Panc1 (cell line): ENCODE measurements at regions not wholly inside any gene's neighbourhood (a gene's known extent, or its start where the extent isn't known, plus 50 kb on each side); places are given as distances from the start of the nearest gene placed in this dataset.

Experiments used
- ATAC-seq: fragments of 200-7000 bp; cut with Tn5 transposase; 2 replicates; pipeline ENCODE4 v1.9.1; 2020; ENCODE audit warnings: mild to moderate bottlenecking, moderate library complexity
- BruUV-seq: library from RNA; stranded (reverse); fragments of 400-500 nt; replicated peaks from 2 replicates; lab custom pipeline; 2021; lab: Mats Ljungman, UMichigan
- CTCF ChIA-PET: fragments of 300-600 bp; sonication (Branson Sonifier 250); formaldehyde crosslinking; loops from one replicate; lab custom pipeline; 2022; ENCODE audit warnings: antibody characterized with exemption; lab: Charles Lee
- POLR2A ChIA-PET: fragments of 300-600 bp; sonication (Branson Sonifier 250); formaldehyde crosslinking; loops from one replicate; lab custom pipeline; 2022; ENCODE audit warnings: antibody characterized with exemption; lab: Charles Lee
- DNase-seq: peaks from one replicate; pipeline ENCODE4 v3.0.0-alpha.2; 2010; ENCODE audit warnings: low read depth, low spot score
- H3K27ac ChIP-seq: 2 replicates; pipeline ENCODE4 v1.5.1; 2011; ENCODE audit warnings: mild to moderate bottlenecking, low read length, inconsistent platforms
- H3K27me3 ChIP-seq: fragments of 200-500 bp; sonication (Bioruptor generic); 2 replicates; pipeline ENCODE4 v1.6.0; 2014; ENCODE audit warnings: low read length, inconsistent platforms; ENCODE audit not compliant: control insufficient read depth, insufficient read depth
- H3K36me3 ChIP-seq: fragments of 200-500 bp; sonication (Bioruptor generic); 2 replicates; pipeline ENCODE4 v1.5.1; 2014; ENCODE audit warnings: inconsistent platforms, mild to moderate bottlenecking, low read length, moderate library complexity; ENCODE audit not compliant: control insufficient read depth, insufficient read depth
- H3K4me1 ChIP-seq: 2 replicates; pipeline ENCODE4 v1.5.1; 2011; ENCODE audit warnings: inconsistent platforms, mild to moderate bottlenecking, low read length, moderate library complexity; ENCODE audit not compliant: control insufficient read depth, insufficient read depth
- H3K4me3 ChIP-seq, 2 experiments: 2 replicates each; pipeline ENCODE4 v1.5.1; 2011 to 2012; ENCODE audit warnings: low read depth in 2 of 2, low read length in 2 of 2, mild to moderate bottlenecking in 2 of 2, inconsistent platforms in 1 of 2, moderate library complexity in 1 of 2
- H3K9me3 ChIP-seq: fragments of 200-500 bp; sonication (Bioruptor generic); 2 replicates; pipeline ENCODE4 v1.5.1; 2014; ENCODE audit warnings: low read depth, mild to moderate bottlenecking, inconsistent platforms, low read length, moderate library complexity; ENCODE audit not compliant: control insufficient read depth, insufficient read depth
- CTCF ChIP-seq: fragments of 450-650 bp; IDR thresholded peaks from 2 replicates; pipeline ENCODE4 v1.5.1; 2017; ENCODE audit warnings: mild to moderate bottlenecking
- POLR2AphosphoS5 ChIP-seq: IDR thresholded peaks from 2 replicates; pipeline ENCODE4 v1.6.1; 2012; ENCODE audit warnings: mild to moderate bottlenecking, low read depth, low read length, moderate library complexity
- SIN3A ChIP-seq: IDR thresholded peaks from 2 replicates; pipeline ENCODE4 v1.6.1; 2012; ENCODE audit warnings: low read depth, mild to moderate bottlenecking, low read length, moderate library complexity, borderline replicate concordance; ENCODE audit not compliant: insufficient read depth
- TCF7L2 ChIP-seq: IDR thresholded peaks from 2 replicates; pipeline ENCODE4 v1.6.1; 2011; ENCODE audit warnings: mild to moderate bottlenecking, low read depth, low read length, inconsistent platforms
- in situ Hi-C: cut with HindIII; loops from 2 replicates; pipeline ENCODE4 v1.10.0; 2016; ENCODE audit warnings: low sequenced_read_pairs, low pct_unique_long_range_greater_than_20kb
- intact Hi-C: fragments of 100-400 bp; cut with micrococcal nuclease; formaldehyde crosslinking; loops from one replicate; pipeline ENCODE4 v1.10.0; 2022; ENCODE audit not compliant: unreplicated experiment
- TF ChIP-seq, protein P1 (sequence below), 2 experiments: IDR thresholded peaks; 2 replicates each; pipeline ENCODE4 v1.6.1; 2011 to 2012; ENCODE audit warnings: low read depth in 2 of 2, control low read depth in 1 of 2, low read length in 1 of 2, mild to moderate bottlenecking in 1 of 2, moderate library complexity in 1 of 2; ENCODE audit not compliant: insufficient read depth in 1 of 2

GRCh38 chr13:44191103-44191502, 182.5 kb upstream of the SERP2 start:
- Histone ChIP-seq H3K9me3 (no peaks in the 10 kb centered on the region), H3K27me3 (no peaks in the 10 kb centered on the region), H3K4me1 (no peaks in the 10 kb centered on the region), H3K4me3 (no peak overlapping the region), H3K36me3 (no peaks in the 10 kb centered on the region), H3K27ac (no peak overlapping the region)
- DNase-seq (no peak), ATAC-seq (no peak)
- in situ Hi-C loops (no loop called here), intact Hi-C loops (no loop called here)
- no TSS peak for BruUV-seq
- ChIA-PET POLR2A (interaction anchor here (0.6 kb wide), 1 partner anchor 244 kb away, joined by 3 read pairs; no protein-coding TSS in a partner anchor), CTCF (no interaction called here)
- TF ChIP-seq TCF7L2 (no peak), SIN3A (no peak), POLR2AphosphoS5 (no peak), CTCF (no peak)
- TF ChIP-seq, protein P1, sequence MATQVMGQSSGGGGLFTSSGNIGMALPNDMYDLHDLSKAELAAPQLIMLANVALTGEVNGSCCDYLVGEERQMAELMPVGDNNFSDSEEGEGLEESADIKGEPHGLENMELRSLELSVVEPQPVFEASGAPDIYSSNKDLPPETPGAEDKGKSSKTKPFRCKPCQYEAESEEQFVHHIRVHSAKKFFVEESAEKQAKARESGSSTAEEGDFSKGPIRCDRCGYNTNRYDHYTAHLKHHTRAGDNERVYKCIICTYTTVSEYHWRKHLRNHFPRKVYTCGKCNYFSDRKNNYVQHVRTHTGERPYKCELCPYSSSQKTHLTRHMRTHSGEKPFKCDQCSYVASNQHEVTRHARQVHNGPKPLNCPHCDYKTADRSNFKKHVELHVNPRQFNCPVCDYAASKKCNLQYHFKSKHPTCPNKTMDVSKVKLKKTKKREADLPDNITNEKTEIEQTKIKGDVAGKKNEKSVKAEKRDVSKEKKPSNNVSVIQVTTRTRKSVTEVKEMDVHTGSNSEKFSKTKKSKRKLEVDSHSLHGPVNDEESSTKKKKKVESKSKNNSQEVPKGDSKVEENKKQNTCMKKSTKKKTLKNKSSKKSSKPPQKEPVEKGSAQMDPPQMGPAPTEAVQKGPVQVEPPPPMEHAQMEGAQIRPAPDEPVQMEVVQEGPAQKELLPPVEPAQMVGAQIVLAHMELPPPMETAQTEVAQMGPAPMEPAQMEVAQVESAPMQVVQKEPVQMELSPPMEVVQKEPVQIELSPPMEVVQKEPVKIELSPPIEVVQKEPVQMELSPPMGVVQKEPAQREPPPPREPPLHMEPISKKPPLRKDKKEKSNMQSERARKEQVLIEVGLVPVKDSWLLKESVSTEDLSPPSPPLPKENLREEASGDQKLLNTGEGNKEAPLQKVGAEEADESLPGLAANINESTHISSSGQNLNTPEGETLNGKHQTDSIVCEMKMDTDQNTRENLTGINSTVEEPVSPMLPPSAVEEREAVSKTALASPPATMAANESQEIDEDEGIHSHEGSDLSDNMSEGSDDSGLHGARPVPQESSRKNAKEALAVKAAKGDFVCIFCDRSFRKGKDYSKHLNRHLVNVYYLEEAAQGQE (IDR thresholded peaks at IDR 0.05; ENCODE audit: insufficient read depth in 1 of 2, low read depth in 2 of 2, low read length in 1 of 2), result no peak

GRCh38 chr13:44191504-44192171, 182.0 kb upstream of the SERP2 start:
- Histone ChIP-seq H3K27me3 (no peaks in the 10 kb centered on the region), H3K9me3 (no peaks in the 10 kb centered on the region), H3K4me1 (no peaks in the 10 kb centered on the region), H3K4me3 (no peak overlapping the region), H3K36me3 (no peaks in the 10 kb centered on the region), H3K27ac (no peak overlapping the region)
- intact Hi-C loops, result no loop called here
- ChIA-PET CTCF (interaction anchor here (0.5 kb wide), 1 partner anchor 47 kb away, joined by 3 read pairs; no protein-coding TSS in a partner anchor), POLR2A (interaction anchor here (0.6 kb wide), 1 partner anchor 243 kb away, joined by 3 read pairs; no protein-coding TSS in a partner anchor)
- TF ChIP-seq, protein P1 (IDR thresholded peaks at IDR 0.05; ENCODE audit: insufficient read depth in 1 of 2, low read depth in 2 of 2, low read length in 1 of 2), result no peak
- TF ChIP-seq POLR2AphosphoS5 (no peak), TCF7L2 (no peak), CTCF (peak; percentile 56), SIN3A (no peak)
- DNase-seq, result no peak
- no peak for ATAC-seq
- BruUV-seq, result no TSS peak
- in situ Hi-C loops, result no loop called here
